HG02938 (cell line): ENCODE measurements at regions not wholly inside any gene's neighbourhood (a gene's known extent, or its start where the extent isn't known, plus 50 kb on each side); places are given as distances from the start of the nearest gene placed in this dataset.
"Not testable (repeated sequence)": the region's sequence is repeated elsewhere in the genome, so short reads cannot be mapped to it uniquely, and the experiment has no call there.

Source experiments
- ATAC-seq: cut with Tn5 transposase; IDR thresholded peaks from one replicate; pipeline ENCODE4 v1.9.1; 2021; ENCODE audit warnings: mild to moderate bottlenecking, moderate library complexity; ENCODE audit not compliant: unreplicated experiment

- ATAC-seq = no peak
Observed at GRCh38 chr14:100416921-100417860, 94.1 kb downstream of the SLC25A47 start.

GRCh38 chr14:100419856-100420255, 96.7 kb downstream of the SLC25A47 start:
- ATAC-seq = no peak

- ATAC-seq = no peak
Observed at GRCh38 chr14:100421756-100422470, 98.8 kb downstream of the SLC25A47 start.

- no peak for ATAC-seq
Observed at GRCh38 chr14:100422556-100423316, 99.6 kb downstream of the SLC25A47 start.

- no peak for ATAC-seq
Observed at GRCh38 chr14:100423317-100424010, 100.3 kb downstream of the SLC25A47 start.

GRCh38 chr14:100424504-100425428, 101.6 kb downstream of the SLC25A47 start:
- ATAC-seq = no peak

- ATAC-seq = no peak
Observed at GRCh38 chr14:100425429-100425827, 102.3 kb downstream of the SLC25A47 start.

- ATAC-seq = no peak
Observed at GRCh38 chr14:100426314-100426713, 103.2 kb downstream of the SLC25A47 start.

- ATAC-seq = no peak
Observed at GRCh38 chr14:100427166-100427565, 104.0 kb downstream of the SLC25A47 start.

GRCh38 chr14:100428727-100429126, 105.6 kb downstream of the SLC25A47 start:
- no peak for ATAC-seq

- no peak for ATAC-seq
Observed at GRCh38 chr14:100429537-100429936, 106.4 kb downstream of the SLC25A47 start.

- ATAC-seq = no peak
Observed at GRCh38 chr14:100430571-100430970, 107.4 kb downstream of the SLC25A47 start.

- not testable (repeated sequence) for ATAC-seq
Observed at GRCh38 chr14:100431461-100431860, 108.3 kb downstream of the SLC25A47 start.

- no peak for ATAC-seq
Observed at GRCh38 chr14:100432652-100433427, 109.7 kb downstream of the SLC25A47 start.

- no peak for ATAC-seq
Observed at GRCh38 chr14:100433428-100433814, 110.3 kb downstream of the SLC25A47 start.

GRCh38 chr14:100434033-100434601, 111.0 kb downstream of the SLC25A47 start:
- ATAC-seq = no peak

- ATAC-seq = no peak
Observed at GRCh38 chr14:100434911-100435438, 111.8 kb downstream of the SLC25A47 start.

- no peak for ATAC-seq
Observed at GRCh38 chr14:100435459-100435858, 112.3 kb downstream of the SLC25A47 start.
